GM18499 (cell line): ENCODE measurements at regions not wholly inside any gene's neighbourhood (a gene's known extent, or its start where the extent isn't known, plus 50 kb on each side); places are given as distances from the start of the nearest gene placed in this dataset.

Experiments
- ATAC-seq: cut with Tn5 transposase; IDR thresholded peaks from one replicate; pipeline ENCODE4 v1.9.1; 2021; ENCODE audit warnings: moderate number of reproducible peaks; ENCODE audit not compliant: insufficient read depth, unreplicated experiment

DNA sequence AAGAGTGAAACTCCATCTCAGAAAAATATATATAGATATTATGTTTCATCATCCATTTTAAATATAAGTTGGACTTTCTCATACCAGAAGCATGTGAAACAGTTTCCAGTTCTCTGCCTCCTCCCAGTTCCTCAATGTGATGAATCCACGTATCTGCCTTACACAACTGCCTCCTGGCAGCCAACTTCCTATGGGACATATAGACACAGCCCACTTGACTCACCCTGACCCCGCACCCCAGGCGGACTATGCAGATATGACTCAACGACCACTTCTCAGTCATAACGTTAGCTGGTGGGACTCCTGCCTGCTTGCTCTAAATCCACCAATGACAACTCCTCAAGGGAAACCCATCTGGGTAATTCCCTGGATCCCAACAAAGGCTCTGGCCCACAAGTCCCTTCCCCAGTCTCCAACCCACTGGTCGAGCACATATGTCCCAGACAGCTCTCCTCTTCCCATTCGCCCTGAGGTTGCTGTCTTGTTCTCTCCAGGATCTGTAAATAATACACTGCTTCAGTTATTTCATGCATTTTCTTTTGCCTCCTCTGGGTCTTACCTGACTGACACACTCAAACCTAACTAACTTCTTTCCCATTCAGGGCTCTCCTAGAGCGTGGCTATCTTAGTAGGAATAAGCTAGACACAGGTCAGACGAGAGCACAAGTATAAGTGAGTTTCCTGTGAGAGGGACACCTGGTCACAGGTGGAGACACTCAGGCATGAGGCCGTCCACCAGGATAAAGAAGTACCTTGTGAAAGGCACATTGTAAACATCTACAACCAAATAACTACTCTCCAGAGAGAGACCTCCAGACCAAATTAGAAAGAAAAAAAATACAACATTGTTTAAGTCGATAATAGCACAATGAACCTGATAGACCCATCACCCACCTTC, 548.5 kb downstream of the CD83 start:
- no peak for ATAC-seq

DNA sequence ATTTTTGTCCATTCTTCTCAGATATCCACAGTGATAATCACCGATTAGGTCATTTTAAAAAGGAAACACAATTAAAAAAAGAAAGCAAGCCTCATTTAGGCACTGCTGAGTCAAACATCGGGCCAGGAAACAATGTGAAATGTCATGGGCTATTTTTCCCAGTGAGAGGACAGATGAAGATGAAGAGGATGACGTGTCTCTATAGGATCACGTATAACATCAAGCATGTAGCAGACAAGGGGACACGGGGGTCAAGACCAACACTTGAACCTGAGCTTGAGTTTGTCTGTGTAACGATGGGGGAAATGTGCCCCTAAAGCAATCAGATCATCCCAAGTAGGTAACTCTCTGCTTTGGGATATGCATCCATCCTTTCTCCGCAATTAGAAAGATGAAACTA, 553.2 kb downstream of the CD83 start:
- ATAC-seq: no peak

- ATAC-seq: no peak
Observed at GRCh38 chr6:14671261-14671681, 553.7 kb downstream of the CD83 start.

DNA sequence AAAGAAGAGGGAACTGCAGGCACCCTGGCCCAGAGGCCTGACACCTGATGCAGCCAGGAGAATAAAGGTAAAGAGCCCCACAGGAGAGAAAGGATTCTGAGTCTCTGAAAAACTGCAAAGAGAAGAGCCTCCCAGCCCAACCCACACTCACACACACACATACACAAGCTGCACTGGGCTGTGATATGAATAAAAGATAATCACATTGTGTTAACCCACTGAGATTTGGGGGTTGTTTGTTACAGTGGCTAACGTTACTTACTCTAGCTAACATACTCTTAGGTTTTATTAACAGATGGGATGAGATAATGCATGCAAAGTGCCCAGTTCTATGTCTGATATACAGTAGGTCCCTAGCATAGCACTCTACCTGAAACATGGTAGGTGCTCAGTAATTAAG, 554.4 kb downstream of the CD83 start:
- ATAC-seq: no peak

DNA sequence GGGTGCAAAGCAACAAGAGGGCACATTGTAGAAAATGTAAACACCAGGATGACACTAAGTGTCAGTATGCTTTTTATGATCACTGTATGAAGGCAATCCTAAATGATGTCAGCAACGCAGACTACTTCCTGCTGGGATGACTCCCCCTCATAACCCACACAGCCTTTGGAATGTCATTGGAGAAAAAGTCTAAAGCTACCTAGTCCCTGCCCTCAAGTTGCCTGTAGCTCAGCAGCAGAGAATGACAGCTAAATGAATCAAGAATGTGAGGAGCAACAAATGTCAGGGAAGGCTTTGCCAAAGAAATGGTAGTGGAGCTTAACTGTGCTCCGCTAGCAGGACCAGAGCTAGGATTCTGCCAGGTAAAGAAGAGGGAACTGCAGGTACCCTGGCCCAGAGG, 555.6 kb downstream of the CD83 start:
- ATAC-seq: no peak

- ATAC-seq: no peak
Observed at GRCh38 chr6:14674458-14674857, 556.9 kb downstream of the CD83 start.

- no peak for ATAC-seq
Observed at GRCh38 chr6:14674867-14675648, 557.5 kb downstream of the CD83 start.

DNA sequence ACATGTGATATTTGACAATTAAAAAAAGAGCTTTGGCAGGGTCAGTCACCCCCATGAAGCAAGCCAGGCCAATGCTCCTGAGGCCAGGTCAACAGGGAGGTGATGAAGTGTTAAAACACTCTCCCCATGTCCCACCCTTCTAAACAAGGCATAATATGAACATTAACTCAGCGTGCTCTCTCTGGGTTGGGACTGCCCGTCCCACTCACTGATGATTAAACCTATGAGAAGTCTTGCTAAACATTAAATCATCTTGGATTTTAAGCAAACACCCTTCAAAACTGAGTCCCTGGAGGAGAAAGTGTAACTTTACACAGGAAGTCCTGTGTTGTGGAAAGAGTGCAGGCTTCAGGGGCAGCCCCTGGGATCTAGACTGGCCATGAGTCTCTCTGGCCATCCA, 558.5 kb downstream of the CD83 start:
- ATAC-seq: no peak

DNA sequence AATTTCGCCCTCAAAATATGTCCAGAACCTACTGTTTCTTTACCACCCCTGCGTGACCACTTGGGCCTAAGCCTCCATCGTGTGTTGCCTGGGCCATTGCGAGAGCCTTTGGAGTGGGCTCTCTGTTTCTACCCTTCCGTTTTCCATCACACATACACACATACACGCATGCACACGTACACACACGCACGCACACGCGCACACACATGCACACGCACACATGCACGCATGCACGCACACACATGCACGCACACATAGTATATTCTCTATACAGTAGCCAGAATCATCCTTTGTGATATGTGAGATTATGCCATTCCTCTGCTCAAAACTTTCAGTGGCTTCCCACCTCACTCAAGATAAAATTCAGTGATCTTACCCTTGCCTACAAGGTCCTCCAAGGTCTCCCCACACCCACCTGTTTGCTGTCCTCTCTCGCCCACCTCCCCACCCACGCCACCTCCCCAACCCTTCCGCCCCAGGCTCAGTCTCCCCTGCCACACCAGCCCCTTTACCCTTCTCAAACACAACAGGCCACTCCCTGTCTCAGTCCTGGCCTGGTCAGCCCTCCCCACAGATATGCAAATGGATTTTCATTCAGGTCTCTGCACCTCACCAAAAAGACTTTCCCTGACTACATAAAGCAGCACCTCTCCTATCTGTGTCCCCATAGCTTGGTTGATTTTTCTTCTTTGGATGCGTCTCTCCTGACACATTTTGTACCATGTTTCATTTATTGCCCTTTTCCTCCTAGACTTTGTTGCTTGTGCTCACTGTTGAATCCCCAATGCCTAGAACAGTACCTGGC, 559.6 kb downstream of the CD83 start:
- ATAC-seq: no peak

GRCh38 chr6:14681699-14682487, 564.0 kb upstream of the JARID2 start:
- no peak for ATAC-seq

GRCh38 chr6:14682812-14683211, 563.1 kb upstream of the JARID2 start:
- no peak for ATAC-seq

- no peak for ATAC-seq
Observed at GRCh38 chr6:14689639-14690038, 556.2 kb upstream of the JARID2 start.

- no peak for ATAC-seq
Observed at GRCh38 chr6:14690120-14691056, 555.5 kb upstream of the JARID2 start.

GRCh38 chr6:14692208-14692607, 553.7 kb upstream of the JARID2 start:
- no peak for ATAC-seq

DNA sequence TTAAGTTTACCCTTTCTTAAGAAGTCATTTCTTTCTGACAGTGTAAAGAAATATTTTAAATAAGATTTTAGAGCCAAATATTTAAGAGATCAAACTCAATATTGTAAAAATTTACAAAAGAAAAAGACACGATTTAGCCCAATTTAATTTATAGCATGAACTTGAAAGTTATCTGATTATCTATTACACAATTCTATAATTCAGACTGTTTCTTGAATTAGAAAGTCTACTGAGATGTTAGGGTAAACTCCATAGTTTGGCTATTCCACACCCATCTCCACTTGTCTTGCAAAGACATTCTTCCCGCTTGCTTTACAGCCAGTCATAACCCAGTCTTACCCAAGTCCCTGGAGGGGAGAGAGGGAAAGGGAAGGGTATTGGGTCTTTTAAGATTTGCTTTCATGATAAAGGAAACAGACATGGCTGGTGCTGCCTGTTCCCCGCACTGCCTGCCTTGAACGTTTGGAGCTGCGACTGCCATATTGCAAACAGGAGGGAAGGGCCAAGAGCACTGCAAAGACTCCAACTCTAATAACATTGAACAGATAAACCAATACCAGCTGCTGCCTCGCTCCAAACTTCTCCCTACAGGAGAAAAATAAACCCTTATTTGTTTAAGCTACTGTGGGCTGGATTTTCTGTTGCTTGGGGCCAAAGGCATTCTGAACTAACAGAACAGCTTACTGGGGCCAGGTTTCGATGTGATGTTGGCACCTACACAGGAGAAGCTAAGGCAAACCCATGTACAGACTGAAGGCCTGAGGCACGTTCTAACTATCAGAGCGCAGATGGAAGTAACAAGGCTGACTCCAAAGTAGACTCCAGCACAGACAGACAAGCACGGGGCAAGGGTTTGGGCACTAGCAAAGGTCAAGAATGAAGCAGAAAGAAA, 552.3 kb upstream of the JARID2 start:
- no peak for ATAC-seq

DNA sequence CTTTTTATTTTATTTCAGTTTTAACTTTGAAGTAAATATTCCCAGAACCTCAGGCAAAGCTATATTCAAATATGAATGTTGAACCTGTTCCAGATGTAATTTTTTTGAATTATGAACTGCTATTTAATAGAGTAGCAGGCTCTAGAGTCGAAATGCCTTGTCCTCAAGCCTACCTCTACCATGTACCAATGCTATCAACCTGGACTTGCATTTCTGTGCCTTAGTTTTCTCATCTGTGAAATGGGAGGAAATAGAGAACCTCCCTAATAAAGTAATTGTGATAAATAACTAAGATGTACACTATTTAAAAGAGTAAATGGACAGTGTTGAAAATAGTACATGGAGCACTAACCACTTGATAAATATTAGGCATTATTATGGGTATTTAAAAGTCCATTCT, 551.6 kb upstream of the JARID2 start:
- no peak for ATAC-seq

- ATAC-seq: no peak
Observed at GRCh38 chr6:14695579-14695978, 550.3 kb upstream of the JARID2 start.

DNA sequence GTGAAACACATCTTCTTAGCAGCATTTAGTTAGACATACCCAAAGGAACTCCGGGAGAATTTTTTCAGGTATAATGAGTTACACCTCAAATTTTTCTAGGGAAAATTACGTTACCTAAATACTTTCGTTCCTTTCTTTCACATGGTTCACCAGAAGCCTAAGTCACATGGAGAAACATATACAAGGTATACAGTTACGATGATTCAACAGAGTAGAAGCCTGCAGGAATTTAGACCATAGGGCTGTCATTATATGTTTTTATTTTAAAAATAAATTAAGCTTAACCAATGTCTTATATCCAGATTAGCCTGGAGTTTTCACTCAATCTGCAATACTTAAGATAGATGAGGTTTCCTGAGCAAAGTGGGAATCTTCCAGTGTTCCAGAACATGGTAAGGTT, 549.5 kb upstream of the JARID2 start:
- no peak for ATAC-seq
